ENCODE measurements at regions not wholly inside any gene's neighbourhood (a gene's known extent, or its start where the extent isn't known, plus 50 kb on each side); places are given as distances from the start of the nearest gene placed in this dataset.

DNA sequence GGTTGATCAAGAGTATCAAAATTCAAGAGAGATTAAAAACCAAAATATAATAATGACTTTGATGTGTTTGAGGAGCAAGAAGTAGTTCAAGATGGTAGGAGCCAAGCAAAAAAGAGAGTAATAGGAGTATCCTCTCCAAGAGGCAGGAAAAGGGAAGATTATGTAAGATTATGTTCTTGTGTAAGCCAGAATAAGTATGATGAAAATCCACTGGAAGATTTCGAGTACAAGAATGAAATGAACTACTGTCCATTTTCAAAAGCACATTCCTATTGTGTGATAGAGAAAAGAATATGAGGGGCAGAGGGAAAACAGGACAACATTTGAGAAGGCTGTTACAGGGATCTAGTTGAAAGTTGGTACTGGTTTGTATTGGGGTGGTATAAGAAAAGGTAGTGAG is 659.6 kb upstream of the INTU start:
- Mint-ChIP-seq H3K4me3 (no peak overlapping the region), H3K27me3 (ENCODE audit: low read depth) (no peaks in the 10 kb centered on the region), H3K9me3 (no peaks in the 10 kb centered on the region), H3K27ac (no peak overlapping the region), H3K4me1 (ENCODE audit: low read depth) (no peaks in the 10 kb centered on the region), H3K36me3 (ENCODE audit: low read depth) (no peaks in the 10 kb centered on the region)
- intact Hi-C loops (cut with micrococcal nuclease): no loop called here
- no peak for DNase-seq
- CTCF ChIA-PET: no interaction called here

DNA sequence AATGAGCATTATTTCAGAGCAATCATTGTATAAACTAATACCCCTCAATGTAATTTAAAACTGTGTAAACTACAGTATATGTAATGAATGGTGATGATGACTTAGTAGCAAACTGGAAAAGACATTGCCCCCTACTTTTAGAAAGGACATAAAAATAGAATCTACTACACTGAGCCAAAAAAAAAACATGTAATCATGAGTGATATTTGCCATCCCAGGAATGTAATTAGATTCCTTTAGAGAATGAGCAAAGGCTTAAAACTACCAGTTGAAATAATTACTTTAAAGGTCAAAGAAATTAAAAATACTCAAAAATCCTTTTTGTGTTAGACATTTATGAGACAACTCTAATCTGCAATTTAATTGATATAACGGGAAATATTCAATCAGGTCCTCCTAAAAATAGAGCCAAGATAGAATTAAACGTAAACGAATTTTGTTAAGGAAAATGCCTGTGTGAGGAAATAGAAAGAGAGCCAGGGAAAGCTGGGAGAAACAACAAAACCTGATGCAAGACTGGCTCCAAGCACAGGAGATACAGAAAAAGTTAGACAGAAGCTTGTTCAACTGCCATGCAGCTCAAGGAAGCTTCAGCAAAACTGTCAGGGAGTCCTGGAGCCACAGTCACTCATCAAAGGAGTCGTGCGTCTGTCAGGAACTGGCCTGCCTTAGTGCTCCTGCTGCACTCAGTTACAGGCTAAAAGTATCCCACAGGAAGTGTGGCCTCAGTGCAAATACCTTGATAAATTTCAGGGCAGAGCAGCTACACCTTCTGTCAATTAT is 655.7 kb upstream of the INTU start:
- Mint-ChIP-seq H3K27me3 (ENCODE audit: low read depth) (no peaks in the 10 kb centered on the region), H3K27ac (no peak overlapping the region), H3K9me3 (no peaks in the 10 kb centered on the region), H3K36me3 (ENCODE audit: low read depth) (no peaks in the 10 kb centered on the region), H3K4me3 (no peak overlapping the region), H3K4me1 (ENCODE audit: low read depth) (no peaks in the 10 kb centered on the region)
- CTCF ChIA-PET: no interaction called here
- no peak for DNase-seq
- intact Hi-C loops (cut with micrococcal nuclease): no loop called here

DNA sequence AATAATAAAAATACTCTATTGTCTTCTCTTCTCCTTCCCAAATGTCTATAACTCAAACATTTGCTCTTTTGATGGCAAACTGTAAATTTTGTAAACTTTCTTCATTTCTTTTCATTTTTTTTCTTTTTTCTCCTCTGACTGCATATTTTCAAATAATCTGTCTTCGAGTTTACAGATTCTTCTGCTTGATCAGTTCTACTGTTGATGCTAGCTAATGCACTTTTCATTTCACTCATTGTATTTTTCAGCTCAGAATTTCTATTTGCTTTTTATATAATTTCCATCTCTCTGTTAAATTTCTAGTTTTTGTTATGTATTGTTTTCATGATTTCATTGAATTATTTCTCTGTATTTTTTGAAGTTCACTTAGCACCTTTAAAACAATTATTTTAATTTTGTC is 646.8 kb upstream of the INTU start:
- CTCF ChIA-PET: no interaction called here
- Mint-ChIP-seq H3K4me3 (no peak overlapping the region), H3K27ac (no peak overlapping the region), H3K36me3 (ENCODE audit: low read depth) (no peaks in the 10 kb centered on the region), H3K4me1 (ENCODE audit: low read depth) (no peaks in the 10 kb centered on the region), H3K27me3 (ENCODE audit: low read depth) (no peaks in the 10 kb centered on the region), H3K9me3 (peaks cover 18% of the 10 kb centered on the region)
- intact Hi-C loops (cut with micrococcal nuclease): no loop called here
- DNase-seq: no peak

DNA sequence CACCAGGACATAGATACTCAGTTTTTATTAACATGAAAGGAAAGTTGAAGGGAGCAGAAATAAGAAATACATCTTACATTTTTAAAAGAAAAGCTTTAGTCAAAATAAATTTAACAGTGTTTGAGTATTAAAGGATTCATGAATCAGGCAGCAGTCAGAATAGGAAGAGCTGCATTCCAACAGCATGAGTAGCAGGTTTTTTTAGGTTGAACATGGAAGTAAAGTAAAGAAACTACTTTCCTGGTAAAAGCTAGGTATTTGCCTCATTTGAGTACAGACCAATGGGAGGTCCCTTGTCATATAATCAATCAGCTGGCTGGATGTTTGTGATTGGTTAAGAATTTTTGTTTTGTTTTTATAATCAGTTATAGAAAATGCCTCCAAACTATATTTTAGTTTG is 645.9 kb upstream of the INTU start:
- H3K4me1 Mint-ChIP-seq (ENCODE audit: low read depth): no peaks in the 10 kb centered on the region
- no peak overlapping the region for H3K4me3 Mint-ChIP-seq
- H3K9me3 Mint-ChIP-seq: peaks cover 18% of the 10 kb centered on the region
- intact Hi-C loops (cut with micrococcal nuclease): no loop called here
- no peaks in the 10 kb centered on the region for H3K27me3 Mint-ChIP-seq (ENCODE audit: low read depth)
- no peak overlapping the region for H3K27ac Mint-ChIP-seq
- CTCF ChIA-PET: no interaction called here
- no peaks in the 10 kb centered on the region for H3K36me3 Mint-ChIP-seq (ENCODE audit: low read depth)
- no peak for DNase-seq

DNA sequence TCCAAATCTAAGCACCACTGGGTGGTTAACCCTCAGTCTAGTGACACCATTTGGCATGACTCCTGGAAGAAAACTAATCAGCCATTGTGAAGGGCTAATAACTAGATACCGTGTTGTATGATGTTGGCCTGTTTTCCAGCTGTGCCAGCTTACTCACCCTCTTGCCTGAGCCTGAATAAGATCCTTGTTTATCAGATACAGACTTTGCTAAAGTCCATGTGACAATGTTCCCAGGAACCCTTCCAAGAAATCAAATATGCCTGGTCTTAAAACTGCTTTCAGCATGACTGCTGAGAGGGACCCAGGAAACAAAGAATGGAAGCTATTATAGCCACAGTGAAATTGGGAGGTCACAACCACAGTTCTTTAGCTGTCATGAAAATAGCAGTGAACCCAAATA is 640.8 kb upstream of the INTU start:
- H3K9me3 Mint-ChIP-seq: peaks cover 3% of the 10 kb centered on the region
- H3K4me3 Mint-ChIP-seq: no peak overlapping the region
- CTCF ChIA-PET: no interaction called here
- H3K27ac Mint-ChIP-seq: no peak overlapping the region
- intact Hi-C loops (cut with micrococcal nuclease): no loop called here
- DNase-seq: no peak
- no peaks in the 10 kb centered on the region for H3K4me1 Mint-ChIP-seq (ENCODE audit: low read depth)
- no peaks in the 10 kb centered on the region for H3K27me3 Mint-ChIP-seq (ENCODE audit: low read depth)
- H3K36me3 Mint-ChIP-seq (ENCODE audit: low read depth): no peaks in the 10 kb centered on the region

DNA sequence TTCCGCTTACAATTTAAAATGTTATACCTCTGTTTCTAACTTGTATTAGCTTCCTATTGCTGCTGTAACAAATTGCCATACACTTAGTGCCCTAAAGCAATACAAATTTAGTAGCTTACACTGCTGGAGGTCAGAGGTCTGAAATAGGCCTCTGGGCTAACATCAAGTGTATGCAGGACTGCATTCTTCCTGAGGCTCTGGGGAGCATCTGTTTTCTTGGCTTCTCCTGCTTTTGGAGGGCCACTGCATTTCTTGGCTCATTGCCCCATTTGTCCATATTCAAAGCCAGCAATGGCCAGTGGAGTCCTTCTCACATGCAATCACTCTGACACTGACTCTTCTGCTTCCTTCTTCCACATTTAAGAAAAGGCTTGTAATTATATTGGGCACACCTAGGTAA is 639.8 kb upstream of the INTU start:
- H3K27me3 Mint-ChIP-seq (ENCODE audit: low read depth): no peaks in the 10 kb centered on the region
- no peak for DNase-seq
- intact Hi-C loops (cut with micrococcal nuclease): no loop called here
- CTCF ChIA-PET: no interaction called here
- H3K36me3 Mint-ChIP-seq (ENCODE audit: low read depth): no peaks in the 10 kb centered on the region
- no peaks in the 10 kb centered on the region for H3K4me1 Mint-ChIP-seq (ENCODE audit: low read depth)
- no peak overlapping the region for H3K4me3 Mint-ChIP-seq
- H3K27ac Mint-ChIP-seq: no peak overlapping the region
- peaks cover 3% of the 10 kb centered on the region for H3K9me3 Mint-ChIP-seq

DNA sequence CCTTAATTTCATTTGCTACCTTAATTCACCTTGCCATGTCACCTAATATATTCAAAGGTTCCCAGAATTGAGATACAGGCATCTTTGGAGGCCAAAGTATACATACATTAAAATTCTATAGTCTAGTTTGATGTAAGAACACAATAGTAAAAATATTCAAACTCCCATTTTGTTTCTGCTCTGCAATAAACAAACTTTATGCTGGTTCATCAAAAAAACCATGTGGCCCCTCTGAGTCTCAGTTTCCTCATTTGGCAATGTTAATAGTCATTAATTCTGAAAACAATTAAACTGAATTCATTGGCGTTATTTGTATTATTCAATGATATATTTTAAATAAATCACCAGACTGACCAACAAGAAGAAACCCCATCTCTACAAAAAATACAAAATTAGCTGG is 639.4 kb upstream of the INTU start:
- no peak overlapping the region for H3K4me3 Mint-ChIP-seq

DNA sequence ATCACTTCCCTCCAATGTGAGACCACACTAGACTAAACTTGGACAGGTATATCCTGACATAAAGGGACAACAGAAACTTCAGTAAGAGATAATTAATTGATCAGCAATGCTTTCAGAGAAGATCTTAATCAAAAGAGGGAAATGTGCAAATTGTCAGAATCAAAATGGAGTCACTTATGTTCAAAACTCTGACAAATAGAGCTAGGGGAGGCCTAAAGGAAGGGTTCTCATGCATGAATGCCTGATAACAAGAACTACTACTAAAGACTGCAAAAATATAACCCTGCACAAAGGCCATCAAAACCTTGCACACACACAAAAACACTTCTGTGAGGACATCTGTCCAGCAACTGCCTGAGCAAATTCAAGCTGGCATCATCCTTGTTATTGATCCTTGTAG is 637.5 kb upstream of the INTU start:
- no peaks in the 10 kb centered on the region for H3K36me3 Mint-ChIP-seq (ENCODE audit: low read depth)
- CTCF ChIA-PET: no interaction called here
- H3K4me1 Mint-ChIP-seq (ENCODE audit: low read depth): no peaks in the 10 kb centered on the region
- H3K9me3 Mint-ChIP-seq: peaks cover 3% of the 10 kb centered on the region
- no peak overlapping the region for H3K27ac Mint-ChIP-seq
- no peak for DNase-seq
- intact Hi-C loops (cut with micrococcal nuclease): no loop called here
- H3K27me3 Mint-ChIP-seq (ENCODE audit: low read depth): no peaks in the 10 kb centered on the region
- no peak overlapping the region for H3K4me3 Mint-ChIP-seq

More for the DNA sequence above, 639.4 kb upstream of the INTU start:
- H3K36me3 Mint-ChIP-seq (ENCODE audit: low read depth): no peaks in the 10 kb centered on the region
- no peaks in the 10 kb centered on the region for H3K27me3 Mint-ChIP-seq (ENCODE audit: low read depth)
- H3K9me3 Mint-ChIP-seq: peaks cover 3% of the 10 kb centered on the region
- DNase-seq: no peak
- H3K27ac Mint-ChIP-seq: no peak overlapping the region
- CTCF ChIA-PET: no interaction called here
- intact Hi-C loops (cut with micrococcal nuclease): no loop called here
- H3K4me1 Mint-ChIP-seq (ENCODE audit: low read depth): no peaks in the 10 kb centered on the region

DNA sequence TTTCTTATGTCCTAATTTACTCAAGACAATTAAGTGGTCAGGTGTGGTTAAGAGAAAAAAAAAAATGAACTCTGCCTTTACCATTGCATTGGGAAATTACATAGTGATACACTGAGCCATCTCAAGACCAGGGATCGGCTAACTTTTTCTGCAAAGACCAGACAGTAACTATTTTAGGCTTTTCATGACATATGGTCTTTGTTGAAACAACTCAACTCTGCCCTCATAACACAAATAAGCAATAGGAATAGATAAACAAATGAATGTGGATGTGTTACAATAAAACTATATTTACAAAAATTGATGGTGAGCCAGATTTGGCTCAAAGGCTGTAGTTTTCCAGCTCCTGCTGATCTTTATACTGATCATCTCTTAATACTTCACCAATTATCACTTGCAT is 632.6 kb upstream of the INTU start:
- no peak overlapping the region for H3K4me3 Mint-ChIP-seq
- H3K27ac Mint-ChIP-seq: no peak overlapping the region
- CTCF ChIA-PET: no interaction called here
- H3K4me1 Mint-ChIP-seq (ENCODE audit: low read depth): no peaks in the 10 kb centered on the region
- DNase-seq: no peak
- intact Hi-C loops (cut with micrococcal nuclease): no loop called here
- no peaks in the 10 kb centered on the region for H3K27me3 Mint-ChIP-seq (ENCODE audit: low read depth)
- no peaks in the 10 kb centered on the region for H3K36me3 Mint-ChIP-seq (ENCODE audit: low read depth)
- peaks cover 3% of the 10 kb centered on the region for H3K9me3 Mint-ChIP-seq

DNA sequence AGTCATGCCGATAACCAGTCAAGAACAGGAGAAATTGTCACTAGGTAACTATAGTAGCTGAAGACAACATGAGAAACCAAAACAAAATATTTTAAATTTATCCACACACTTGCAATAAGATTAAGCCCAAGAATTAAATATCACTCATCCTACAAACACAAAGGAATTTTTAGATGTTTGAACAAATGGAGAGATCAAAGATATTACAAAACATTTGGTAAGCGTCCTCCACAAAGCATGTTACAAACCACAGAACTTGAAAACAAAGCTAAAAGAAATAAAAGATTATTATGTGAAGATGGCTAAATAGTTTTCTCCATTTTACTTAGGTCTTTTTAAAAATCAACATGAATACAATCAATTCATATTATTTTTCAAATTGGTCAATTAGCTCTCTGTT is 631.9 kb upstream of the INTU start:
- intact Hi-C loops (cut with micrococcal nuclease): no loop called here
- H3K27ac Mint-ChIP-seq: no peak overlapping the region
- CTCF ChIA-PET: no interaction called here

DNA sequence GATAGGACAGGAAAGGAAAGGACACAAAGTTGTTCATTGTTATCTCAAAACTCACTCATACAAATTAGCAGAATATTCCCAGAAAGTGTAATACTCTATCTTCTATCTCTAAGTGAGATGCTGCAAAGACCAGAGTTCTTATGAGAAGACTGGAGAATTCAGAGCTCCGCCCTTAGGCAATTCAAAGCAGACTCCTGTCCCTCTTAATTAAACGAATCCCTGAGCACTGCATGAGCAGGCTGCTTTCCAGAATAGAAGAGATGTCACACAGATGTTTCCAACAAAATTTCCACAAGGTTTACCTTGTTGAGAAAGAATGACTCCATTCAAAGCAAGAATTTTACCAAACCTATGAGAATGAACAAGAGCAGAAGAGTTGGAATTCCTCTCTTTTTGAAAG is 630.8 kb upstream of the INTU start:
- CTCF ChIA-PET: no interaction called here
- no peaks in the 10 kb centered on the region for H3K27me3 Mint-ChIP-seq (ENCODE audit: low read depth)
- intact Hi-C loops (cut with micrococcal nuclease): no loop called here

More for the DNA sequence above, 631.9 kb upstream of the INTU start:
- Mint-ChIP-seq H3K4me3 (no peak overlapping the region), H3K27me3 (ENCODE audit: low read depth) (no peaks in the 10 kb centered on the region), H3K9me3 (peaks cover 3% of the 10 kb centered on the region), H3K4me1 (ENCODE audit: low read depth) (no peaks in the 10 kb centered on the region), H3K36me3 (ENCODE audit: low read depth) (no peaks in the 10 kb centered on the region)
- DNase-seq: no peak

DNA sequence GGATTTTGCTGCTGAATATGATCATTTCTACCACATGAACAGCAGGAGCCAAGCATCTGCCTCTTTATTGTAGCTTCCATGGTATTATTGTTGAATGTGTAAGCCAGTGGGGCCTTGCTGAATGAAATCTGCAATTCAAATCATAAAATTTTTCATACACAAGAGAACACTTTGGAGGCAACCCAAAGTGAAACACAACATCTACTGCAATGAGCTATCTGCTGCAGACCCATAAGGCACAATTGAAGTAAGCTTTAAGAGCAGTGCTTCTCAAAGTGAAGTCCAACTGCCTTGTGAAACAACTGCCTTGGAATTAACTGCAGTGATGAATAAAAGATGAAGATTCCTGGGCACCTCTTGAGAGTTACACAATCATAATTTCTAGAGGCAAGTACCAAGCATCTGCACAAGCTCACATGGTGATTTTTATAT is 626.3 kb upstream of the INTU start:
- Mint-ChIP-seq H3K4me1 (ENCODE audit: low read depth) (no peaks in the 10 kb centered on the region), H3K27me3 (ENCODE audit: low read depth) (no peaks in the 10 kb centered on the region), H3K36me3 (ENCODE audit: low read depth) (no peaks in the 10 kb centered on the region), H3K27ac (no peak overlapping the region), H3K4me3 (no peak overlapping the region), H3K9me3 (peaks cover 4% of the 10 kb centered on the region)
- DNase-seq: no peak
- CTCF ChIA-PET: no interaction called here
- intact Hi-C loops (cut with micrococcal nuclease): no loop called here

More for the DNA sequence above, 630.8 kb upstream of the INTU start:
- no peaks in the 10 kb centered on the region for H3K4me1 Mint-ChIP-seq (ENCODE audit: low read depth)
- H3K36me3 Mint-ChIP-seq (ENCODE audit: low read depth): no peaks in the 10 kb centered on the region
- peaks cover 3% of the 10 kb centered on the region for H3K9me3 Mint-ChIP-seq
- H3K27ac Mint-ChIP-seq: no peak overlapping the region
- no peak overlapping the region for H3K4me3 Mint-ChIP-seq
- no peak for DNase-seq

DNA sequence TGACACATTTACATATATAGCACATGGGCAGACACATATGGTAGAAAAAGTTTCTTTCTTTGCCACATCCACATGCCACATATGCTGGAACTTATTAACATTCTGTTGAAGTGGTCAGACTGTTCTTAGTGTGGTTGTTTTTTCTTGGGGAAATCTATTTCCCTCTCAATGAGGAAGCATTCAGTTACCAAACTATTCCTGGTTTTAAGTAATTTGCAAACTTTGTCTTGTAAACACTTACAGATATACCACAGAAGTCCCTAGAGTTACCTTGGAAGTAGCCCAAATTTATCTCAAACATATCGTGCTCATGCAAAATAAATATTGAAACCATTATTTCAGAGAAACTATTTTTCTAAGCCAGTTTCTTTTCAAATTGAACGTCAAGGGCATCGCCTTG is 625.5 kb upstream of the INTU start:
- Mint-ChIP-seq H3K9me3 (peaks cover 4% of the 10 kb centered on the region), H3K36me3 (ENCODE audit: low read depth) (no peaks in the 10 kb centered on the region), H3K27me3 (ENCODE audit: low read depth) (no peaks in the 10 kb centered on the region), H3K4me1 (ENCODE audit: low read depth) (no peaks in the 10 kb centered on the region), H3K27ac (no peak overlapping the region), H3K4me3 (no peak overlapping the region)
- intact Hi-C loops (cut with micrococcal nuclease): no loop called here
- CTCF ChIA-PET: no interaction called here
- no peak for DNase-seq
